ENCODE measurements at regions not wholly inside any gene's neighbourhood (a gene's known extent, or its start where the extent isn't known, plus 50 kb on each side); places are given as distances from the start of the nearest gene placed in this dataset.

- TF ChIP-seq ZNF8 (CRISPR knock-in tag; IDR thresholded peaks at IDR 0.05): no peak
Observed at GRCh38 chr2:132366421-132367180, 50.0 kb upstream of the GPR39 start (continued).
